ENCODE measurements at regions not wholly inside any gene's neighbourhood (a gene's known extent, or its start where the extent isn't known, plus 50 kb on each side); places are given as distances from the start of the nearest gene placed in this dataset.

DNA sequence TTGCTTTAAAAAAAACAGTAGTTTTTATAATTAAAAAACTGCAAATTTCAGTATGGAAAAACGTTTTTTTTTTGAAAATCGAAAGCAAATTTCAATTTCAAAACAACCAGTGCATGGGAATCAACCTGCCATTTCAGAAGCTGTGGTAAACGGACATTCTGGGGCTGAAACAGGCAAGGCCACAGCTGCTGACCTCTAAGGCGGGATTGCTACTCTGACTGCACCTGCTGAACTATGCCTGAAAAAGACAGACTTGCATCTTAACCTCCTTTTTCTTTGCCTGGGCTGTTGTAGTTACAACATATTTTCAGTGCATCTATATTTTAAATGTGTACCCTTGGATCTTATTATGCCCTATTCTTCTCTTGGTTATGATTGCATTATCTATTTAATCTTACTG is 303.0 kb upstream of the SP8 start:
- TF ChIP-seq, protein P1, sequence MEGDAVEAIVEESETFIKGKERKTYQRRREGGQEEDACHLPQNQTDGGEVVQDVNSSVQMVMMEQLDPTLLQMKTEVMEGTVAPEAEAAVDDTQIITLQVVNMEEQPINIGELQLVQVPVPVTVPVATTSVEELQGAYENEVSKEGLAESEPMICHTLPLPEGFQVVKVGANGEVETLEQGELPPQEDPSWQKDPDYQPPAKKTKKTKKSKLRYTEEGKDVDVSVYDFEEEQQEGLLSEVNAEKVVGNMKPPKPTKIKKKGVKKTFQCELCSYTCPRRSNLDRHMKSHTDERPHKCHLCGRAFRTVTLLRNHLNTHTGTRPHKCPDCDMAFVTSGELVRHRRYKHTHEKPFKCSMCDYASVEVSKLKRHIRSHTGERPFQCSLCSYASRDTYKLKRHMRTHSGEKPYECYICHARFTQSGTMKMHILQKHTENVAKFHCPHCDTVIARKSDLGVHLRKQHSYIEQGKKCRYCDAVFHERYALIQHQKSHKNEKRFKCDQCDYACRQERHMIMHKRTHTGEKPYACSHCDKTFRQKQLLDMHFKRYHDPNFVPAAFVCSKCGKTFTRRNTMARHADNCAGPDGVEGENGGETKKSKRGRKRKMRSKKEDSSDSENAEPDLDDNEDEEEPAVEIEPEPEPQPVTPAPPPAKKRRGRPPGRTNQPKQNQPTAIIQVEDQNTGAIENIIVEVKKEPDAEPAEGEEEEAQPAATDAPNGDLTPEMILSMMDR (IDR thresholded peaks at IDR 0.05; ENCODE audit: low read length): no peak
- no peak for TF ChIP-seq EZH2 (optimal IDR thresholded peaks at IDR 0.05; ENCODE audit: low read depth, low read length)
- no peak for TF ChIP-seq EZH2phosphoT487 (IDR thresholded peaks at IDR 0.05; ENCODE audit: low read length)

Measured in MM.1S (cell line).